ENCODE measurements at regions not wholly inside any gene's neighbourhood (a gene's known extent, or its start where the extent isn't known, plus 50 kb on each side); places are given as distances from the start of the nearest gene placed in this dataset.

GRCh38 chr13:106691341-106691740, 123.4 kb upstream of the ARGLU1 start:
- H3K4me3 ChIP-seq (ENCODE audit: low read length), result no peak overlapping the region
- H3K27ac ChIP-seq (ENCODE audit: low read length), result no peak overlapping the region
- H3K27ac Mint-ChIP-seq, result no peak overlapping the region
- no peak for DNase-seq
- H3K36me3 ChIP-seq (ENCODE audit: control insufficient read depth, insufficient read depth, low read length), result no peaks in the 10 kb centered on the region
- no peaks in the 10 kb centered on the region for H3K27me3 ChIP-seq (ENCODE audit: control insufficient read depth, insufficient read depth, low read length)
- intact Hi-C loops (cut with micrococcal nuclease), result no loop called here
- 84% methylated on average over 4 of the region's 5 CpGs for WGBS (ENCODE audit: insufficient coverage)
- H3K9me3 ChIP-seq (ENCODE audit: control insufficient read depth, insufficient read depth, low read length), result no peaks in the 10 kb centered on the region
- H3K36me3 Mint-ChIP-seq, result no peaks in the 10 kb centered on the region
- no peaks in the 10 kb centered on the region for H3K27me3 Mint-ChIP-seq (ENCODE audit: low read depth in 2 of 2)
- H3K4me1 ChIP-seq (ENCODE audit: control insufficient read depth, insufficient read depth, low read length), result no peaks in the 10 kb centered on the region
- TF ChIP-seq CTCF (IDR thresholded peaks at IDR 0.05), result no peak
- no peaks in the 10 kb centered on the region for H3K4me1 Mint-ChIP-seq
- no peak overlapping the region for H3K4me3 Mint-ChIP-seq
- no peaks in the 10 kb centered on the region for H3K9me3 Mint-ChIP-seq
- ATAC-seq, result no peak

- H3K9me3 ChIP-seq (ENCODE audit: control insufficient read depth, insufficient read depth, low read length), result no peaks in the 10 kb centered on the region
- H3K27ac ChIP-seq (ENCODE audit: low read length), result no peak overlapping the region
- H3K4me3 ChIP-seq (ENCODE audit: low read length), result no peak overlapping the region
- no peaks in the 10 kb centered on the region for H3K27me3 ChIP-seq (ENCODE audit: control insufficient read depth, insufficient read depth, low read length)
- Mint-ChIP-seq H3K27me3 (ENCODE audit: low read depth in 2 of 2) (no peaks in the 10 kb centered on the region), H3K4me3 (no peak overlapping the region), H3K27ac (no peak overlapping the region), H3K36me3 (no peaks in the 10 kb centered on the region), H3K9me3 (no peaks in the 10 kb centered on the region), H3K4me1 (no peaks in the 10 kb centered on the region)
- no peaks in the 10 kb centered on the region for H3K36me3 ChIP-seq (ENCODE audit: control insufficient read depth, insufficient read depth, low read length)
- no peaks in the 10 kb centered on the region for H3K4me1 ChIP-seq (ENCODE audit: control insufficient read depth, insufficient read depth, low read length)
- ATAC-seq, result no peak
- no peak for DNase-seq
- intact Hi-C loops (cut with micrococcal nuclease), result no loop called here
- WGBS (ENCODE audit: insufficient coverage), result 53% methylated on average over 6 of the region's 6 CpGs
- no peak for TF ChIP-seq CTCF (IDR thresholded peaks at IDR 0.05)
Observed at GRCh38 chr13:106690779-106691178, 122.8 kb upstream of the ARGLU1 start.

- Mint-ChIP-seq H3K9me3 (no peaks in the 10 kb centered on the region), H3K4me1 (no peaks in the 10 kb centered on the region), H3K27ac (no peak overlapping the region), H3K27me3 (ENCODE audit: low read depth in 2 of 2) (no peaks in the 10 kb centered on the region), H3K36me3 (no peaks in the 10 kb centered on the region), H3K4me3 (no peak overlapping the region)
- ATAC-seq, result no peak
- Histone ChIP-seq H3K36me3 (ENCODE audit: control insufficient read depth, insufficient read depth, low read length) (no peaks in the 10 kb centered on the region), H3K27me3 (ENCODE audit: control insufficient read depth, insufficient read depth, low read length) (no peaks in the 10 kb centered on the region), H3K9me3 (ENCODE audit: control insufficient read depth, insufficient read depth, low read length) (no peaks in the 10 kb centered on the region), H3K27ac (ENCODE audit: low read length) (no peak overlapping the region), H3K4me1 (ENCODE audit: control insufficient read depth, insufficient read depth, low read length) (no peaks in the 10 kb centered on the region), H3K4me3 (ENCODE audit: low read length) (no peak overlapping the region)
- DNase-seq, result no peak
- intact Hi-C loops (cut with micrococcal nuclease), result no loop called here
- no peak for TF ChIP-seq CTCF (IDR thresholded peaks at IDR 0.05)
- no CpG with 5 or more reads among the region's 1 CpG for WGBS (ENCODE audit: insufficient coverage)
Observed at GRCh38 chr13:106689906-106690305, 122.0 kb upstream of the ARGLU1 start.

GRCh38 chr13:106688940-106689339, 121.0 kb upstream of the ARGLU1 start:
- Mint-ChIP-seq H3K4me1 (no peaks in the 10 kb centered on the region), H3K4me3 (no peak overlapping the region), H3K9me3 (no peaks in the 10 kb centered on the region), H3K36me3 (no peaks in the 10 kb centered on the region), H3K27ac (no peak overlapping the region), H3K27me3 (ENCODE audit: low read depth in 2 of 2) (no peaks in the 10 kb centered on the region)
- no peak for DNase-seq
- H3K4me1 ChIP-seq (ENCODE audit: control insufficient read depth, insufficient read depth, low read length), result no peaks in the 10 kb centered on the region
- intact Hi-C loops (cut with micrococcal nuclease), result no loop called here
- no peak overlapping the region for H3K27ac ChIP-seq (ENCODE audit: low read length)
- no peak overlapping the region for H3K4me3 ChIP-seq (ENCODE audit: low read length)
- 67% methylated on average over 1 of the region's 1 CpG for WGBS (ENCODE audit: insufficient coverage)
- no peak for ATAC-seq
- no peaks in the 10 kb centered on the region for H3K36me3 ChIP-seq (ENCODE audit: control insufficient read depth, insufficient read depth, low read length)
- H3K27me3 ChIP-seq (ENCODE audit: control insufficient read depth, insufficient read depth, low read length), result no peaks in the 10 kb centered on the region
- no peak for TF ChIP-seq CTCF (IDR thresholded peaks at IDR 0.05)
- no peaks in the 10 kb centered on the region for H3K9me3 ChIP-seq (ENCODE audit: control insufficient read depth, insufficient read depth, low read length)

Data from natural killer cell (primary cell).